ENCODE measurements at regions not wholly inside any gene's neighbourhood (a gene's known extent, or its start where the extent isn't known, plus 50 kb on each side); places are given as distances from the start of the nearest gene placed in this dataset.

- ATAC-seq (no peak), DNase-seq (no peak)
- intact Hi-C loops (cut with DNase I): no loop called here
- Histone ChIP-seq H3K27ac (no peak overlapping the region), H3K4me3 (no peak overlapping the region), H3K9me3 (no peaks in the 10 kb centered on the region), H3K36me3 (no peaks in the 10 kb centered on the region), H3K4me1 (no peaks in the 10 kb centered on the region), H3K27me3 (ENCODE audit: low read depth) (no peaks in the 10 kb centered on the region)
- TF ChIP-seq, protein P1, sequence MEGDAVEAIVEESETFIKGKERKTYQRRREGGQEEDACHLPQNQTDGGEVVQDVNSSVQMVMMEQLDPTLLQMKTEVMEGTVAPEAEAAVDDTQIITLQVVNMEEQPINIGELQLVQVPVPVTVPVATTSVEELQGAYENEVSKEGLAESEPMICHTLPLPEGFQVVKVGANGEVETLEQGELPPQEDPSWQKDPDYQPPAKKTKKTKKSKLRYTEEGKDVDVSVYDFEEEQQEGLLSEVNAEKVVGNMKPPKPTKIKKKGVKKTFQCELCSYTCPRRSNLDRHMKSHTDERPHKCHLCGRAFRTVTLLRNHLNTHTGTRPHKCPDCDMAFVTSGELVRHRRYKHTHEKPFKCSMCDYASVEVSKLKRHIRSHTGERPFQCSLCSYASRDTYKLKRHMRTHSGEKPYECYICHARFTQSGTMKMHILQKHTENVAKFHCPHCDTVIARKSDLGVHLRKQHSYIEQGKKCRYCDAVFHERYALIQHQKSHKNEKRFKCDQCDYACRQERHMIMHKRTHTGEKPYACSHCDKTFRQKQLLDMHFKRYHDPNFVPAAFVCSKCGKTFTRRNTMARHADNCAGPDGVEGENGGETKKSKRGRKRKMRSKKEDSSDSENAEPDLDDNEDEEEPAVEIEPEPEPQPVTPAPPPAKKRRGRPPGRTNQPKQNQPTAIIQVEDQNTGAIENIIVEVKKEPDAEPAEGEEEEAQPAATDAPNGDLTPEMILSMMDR (IDR thresholded peaks at IDR 0.05): no peak
Measured at GRCh38 chr3:150300852-150301517, 107.1 kb upstream of the TSC22D2 start.

- H3K4me1 ChIP-seq: no peaks in the 10 kb centered on the region
- no peak for ATAC-seq
- no peaks in the 10 kb centered on the region for H3K27me3 ChIP-seq (ENCODE audit: low read depth)
- DNase-seq: no peak
- TF ChIP-seq, protein P1 (IDR thresholded peaks at IDR 0.05): no peak
- no peaks in the 10 kb centered on the region for H3K36me3 ChIP-seq
- no peaks in the 10 kb centered on the region for H3K9me3 ChIP-seq
- no peak overlapping the region for H3K4me3 ChIP-seq
- no peak overlapping the region for H3K27ac ChIP-seq
- intact Hi-C loops (cut with DNase I): no loop called here
Measured at GRCh38 chr3:150300388-150300787, 107.7 kb upstream of the TSC22D2 start.

DNA sequence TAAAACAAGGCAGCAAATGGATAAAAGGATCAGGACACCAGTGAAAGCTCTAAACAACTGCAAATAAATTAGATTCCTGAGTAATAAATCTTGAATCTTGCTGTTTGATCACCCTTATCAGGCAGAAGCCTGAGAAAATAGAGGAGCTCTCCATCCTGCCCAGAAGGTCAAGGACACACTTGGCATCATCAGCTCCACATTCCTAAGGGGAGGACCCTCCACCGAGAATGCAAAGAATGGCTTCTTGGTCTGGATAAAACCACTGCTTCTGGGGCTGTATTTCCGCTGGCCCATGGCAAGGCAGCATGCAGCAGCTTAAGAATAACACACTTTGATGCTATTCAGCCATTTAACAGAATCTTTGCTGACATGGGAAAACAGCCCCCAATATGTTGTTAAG, 108.9 kb upstream of the TSC22D2 start:
- Histone ChIP-seq H3K4me1 (no peaks in the 10 kb centered on the region), H3K27me3 (ENCODE audit: low read depth) (no peaks in the 10 kb centered on the region), H3K4me3 (no peak overlapping the region), H3K27ac (no peak overlapping the region), H3K9me3 (no peaks in the 10 kb centered on the region), H3K36me3 (no peaks in the 10 kb centered on the region)
- TF ChIP-seq, protein P1 (IDR thresholded peaks at IDR 0.05): no peak
- no peak for ATAC-seq
- no peak for DNase-seq
- intact Hi-C loops (cut with DNase I): no loop called here

DNA sequence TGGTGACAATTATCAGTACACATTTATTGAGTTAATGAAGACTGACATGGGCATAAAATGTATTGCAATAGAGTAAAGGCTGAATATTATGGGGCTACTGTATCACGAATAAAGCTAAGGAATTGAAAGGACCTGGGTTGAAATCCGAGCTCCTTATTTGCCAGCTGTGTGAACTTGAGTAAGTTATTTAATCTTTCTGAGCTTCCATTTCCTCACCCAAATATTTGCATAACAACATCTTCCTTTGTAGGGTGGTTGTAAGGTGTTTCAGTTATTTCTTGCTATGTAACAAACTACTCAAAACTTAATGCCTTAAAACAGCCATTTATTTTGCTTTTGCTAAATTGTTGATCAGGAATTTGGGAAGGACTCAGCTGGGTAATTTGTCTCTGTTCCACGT, 111.1 kb upstream of the TSC22D2 start:
- ATAC-seq: no peak
- Histone ChIP-seq H3K36me3 (no peaks in the 10 kb centered on the region), H3K4me3 (no peak overlapping the region), H3K27ac (no peak overlapping the region), H3K9me3 (no peaks in the 10 kb centered on the region), H3K4me1 (no peaks in the 10 kb centered on the region), H3K27me3 (ENCODE audit: low read depth) (no peaks in the 10 kb centered on the region)
- TF ChIP-seq, protein P1 (IDR thresholded peaks at IDR 0.05): no peak
- no peak for DNase-seq
- intact Hi-C loops (cut with DNase I): no loop called here

DNA sequence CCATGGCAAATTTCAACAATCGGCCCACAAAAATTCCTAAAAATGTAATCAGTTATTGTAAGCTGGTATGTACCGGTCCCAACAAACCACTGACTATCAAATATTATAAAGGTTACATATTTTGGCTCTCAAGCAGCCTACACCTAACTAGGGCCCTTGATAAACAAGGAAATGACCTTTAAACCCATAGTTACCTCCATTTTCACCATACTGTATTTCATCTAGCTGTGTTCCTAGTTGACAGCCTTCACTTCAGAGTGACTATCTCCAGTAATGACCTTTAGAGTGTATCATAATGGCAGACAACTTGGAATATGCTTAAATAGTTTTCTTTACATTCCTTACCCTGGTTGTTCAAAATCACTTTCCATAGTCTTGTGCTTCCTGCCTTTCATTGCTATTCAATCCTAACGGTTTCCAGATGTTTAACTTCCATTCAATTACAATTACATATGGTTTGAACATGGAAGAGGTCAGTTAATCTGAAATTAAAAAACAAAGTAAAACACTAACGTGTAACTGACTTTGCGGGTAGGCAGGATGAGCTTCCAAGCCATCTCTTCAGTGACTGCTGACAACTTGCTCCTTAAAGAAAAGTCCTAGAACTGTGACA, 111.9 kb upstream of the TSC22D2 start:
- Histone ChIP-seq H3K4me3 (no peak overlapping the region), H3K4me1 (no peaks in the 10 kb centered on the region), H3K27me3 (ENCODE audit: low read depth) (no peaks in the 10 kb centered on the region), H3K27ac (no peak overlapping the region), H3K36me3 (no peaks in the 10 kb centered on the region), H3K9me3 (no peaks in the 10 kb centered on the region)
- intact Hi-C loops (cut with DNase I): no loop called here
- TF ChIP-seq, protein P1 (IDR thresholded peaks at IDR 0.05): no peak
- ATAC-seq (no peak), DNase-seq (no peak)

Measured in lower lobe of right lung (tissue), 2 donors.